Endodermal cell (in vitro differentiated cells): ENCODE measurements at regions not wholly inside any gene's neighbourhood (a gene's known extent, or its start where the extent isn't known, plus 50 kb on each side); places are given as distances from the start of the nearest gene placed in this dataset.
A peak's percentile ranks its signal among the peaks of the same experiment; 100 is the strongest.

Experiments used
- DNase-seq: peaks from one replicate; pipeline ENCODE4 v3.0.0-alpha.2; 2017
- H3K27ac ChIP-seq: 2 replicates; pipeline ENCODE4 v1.5.1; 2013; ENCODE audit warnings: mild to moderate bottlenecking, low read depth, low read length, moderate library complexity
- H3K27me3 ChIP-seq: 2 replicates; pipeline ENCODE4 v1.6.1; 2013; ENCODE audit warnings: mild to moderate bottlenecking, low read length, moderate library complexity; ENCODE audit not compliant: insufficient read depth, control insufficient read depth, poor library complexity, severe bottlenecking
- H3K36me3 ChIP-seq: 2 replicates; pipeline ENCODE4 v1.7.0; 2013; ENCODE audit warnings: mild to moderate bottlenecking, low read length, moderate library complexity; ENCODE audit not compliant: control insufficient read depth, insufficient read depth
- H3K4me1 ChIP-seq: one replicate; pipeline ENCODE4 v1.7.0; 2013; ENCODE audit warnings: low read length; ENCODE audit not compliant: control insufficient read depth, insufficient read depth
- H3K4me3 ChIP-seq: 2 replicates; pipeline ENCODE4 v1.5.1; 2013; ENCODE audit warnings: mild to moderate bottlenecking, low read length, moderate library complexity
- H3K9ac ChIP-seq: 2 replicates; pipeline ENCODE4 v1.6.1; 2013; ENCODE audit warnings: mild to moderate bottlenecking, low read length, moderate library complexity; ENCODE audit not compliant: poor library complexity, severe bottlenecking; ENCODE audit errors: extremely low read depth
- H3K9me3 ChIP-seq: 2 replicates; pipeline ENCODE4 v1.6.1; 2013; ENCODE audit warnings: mild to moderate bottlenecking, low read length, moderate library complexity; ENCODE audit not compliant: control insufficient read depth
- H3K27ac Mint-ChIP-seq: 2 replicates; pipeline ENCODE4 v1.8.0; 2020; ENCODE audit warnings: mixed read lengths
- H3K27me3 Mint-ChIP-seq: 2 replicates; pipeline ENCODE4 v1.8.0; 2021; ENCODE audit warnings: mild to moderate bottlenecking, mixed read lengths; ENCODE audit not compliant: insufficient read depth
- H3K36me3 Mint-ChIP-seq: 2 replicates; pipeline ENCODE4 v1.8.0; 2020; ENCODE audit warnings: low read depth, mixed read lengths
- H3K4me1 Mint-ChIP-seq: 2 replicates; pipeline ENCODE4 v1.8.0; 2020; ENCODE audit warnings: mixed read lengths
- H3K4me3 Mint-ChIP-seq: 2 replicates; pipeline ENCODE4 v1.8.0; 2020; ENCODE audit warnings: mild to moderate bottlenecking, moderate library complexity, mixed read lengths
- H3K9me3 Mint-ChIP-seq: 2 replicates; pipeline ENCODE4 v1.8.0; 2020; ENCODE audit warnings: mild to moderate bottlenecking, mixed read lengths
- CTCF ChIP-seq: fragments of 200-600 bp; sonication (generic); conservative IDR thresholded peaks from 2 replicates; pipeline ENCODE4 v1.5.0; 2021; ENCODE audit warnings: antibody characterized with exemption, mild to moderate bottlenecking
- WGBS, 2 experiments: methylation state at CpG; one replicate each; pipeline versions ENCODE4 v1.1.5 to v1.1.7; 2013; ENCODE audit warnings: missing lambda C conversion rate in 2 of 2, mixed read lengths in 1 of 2; ENCODE audit not compliant: insufficient coverage in 1 of 2, insufficient read length in 1 of 2; 5-methylcytosine and 5-hydroxymethylcytosine counted together

DNA sequence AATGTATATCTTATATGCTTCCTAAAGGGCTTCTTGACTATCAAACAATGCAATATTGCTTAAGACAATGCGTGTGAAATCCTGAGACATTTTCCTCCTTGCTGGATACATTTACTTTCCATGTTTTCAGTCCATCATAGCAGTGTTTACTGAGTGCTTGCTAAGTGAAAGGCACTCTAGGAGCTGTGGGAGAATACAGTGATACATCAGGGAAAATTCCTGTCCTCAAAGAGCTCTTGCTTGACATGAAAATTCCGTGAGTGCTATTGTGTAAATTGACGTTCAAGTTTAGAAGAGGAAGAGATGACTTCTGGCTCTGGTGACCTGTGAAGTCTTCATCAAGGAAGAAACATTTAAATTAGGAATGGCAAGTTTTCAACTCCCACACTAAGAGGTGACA is 449.4 kb upstream of the SOX11 start:
- no peak overlapping the region for H3K4me3 ChIP-seq
- Mint-ChIP-seq H3K36me3 (no peaks in the 10 kb centered on the region), H3K27me3 (no peaks in the 10 kb centered on the region), H3K4me3 (no peak overlapping the region), H3K9me3 (no peaks in the 10 kb centered on the region), H3K27ac (no peak overlapping the region), H3K4me1 (peaks cover 5% of the 10 kb centered on the region)
- no peak for TF ChIP-seq CTCF
- DNase-seq = no peak
- no peak overlapping the region for H3K9ac ChIP-seq
- no peaks in the 10 kb centered on the region for H3K27me3 ChIP-seq
- H3K9me3 ChIP-seq = no peaks in the 10 kb centered on the region
- WGBS, 2 experiments = 60 to 76% methylated on average over 2 to 3 of the region's 3 CpGs
- no peak overlapping the region for H3K27ac ChIP-seq
- H3K4me1 ChIP-seq = no peaks in the 10 kb centered on the region
- no peaks in the 10 kb centered on the region for H3K36me3 ChIP-seq

DNA sequence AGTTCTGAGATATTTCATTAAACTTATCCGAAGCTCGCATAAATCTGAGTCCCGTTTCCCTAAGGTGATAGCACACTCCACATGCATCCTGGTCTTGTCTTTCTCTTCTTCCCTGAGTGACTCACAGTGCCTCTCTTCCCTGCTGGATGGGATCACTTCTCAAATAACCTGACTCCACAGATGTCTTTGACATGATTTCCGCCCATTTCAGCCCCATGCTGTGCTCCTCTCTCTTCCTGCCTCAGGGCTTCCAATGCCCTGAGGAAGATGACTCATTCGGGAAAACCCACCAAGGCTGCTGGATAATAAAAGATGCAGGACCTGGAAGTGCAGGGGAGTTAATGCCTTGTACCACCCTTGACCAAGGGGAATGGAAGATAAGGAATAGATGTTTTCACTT is 441.7 kb upstream of the SOX11 start:
- no peak overlapping the region for H3K27ac Mint-ChIP-seq
- Histone ChIP-seq H3K27me3 (no peaks in the 10 kb centered on the region), H3K4me3 (no peak overlapping the region), H3K36me3 (no peaks in the 10 kb centered on the region), H3K9me3 (no peaks in the 10 kb centered on the region), H3K27ac (no peak overlapping the region), H3K4me1 (no peaks in the 10 kb centered on the region), H3K9ac (no peak overlapping the region)
- no peaks in the 10 kb centered on the region for H3K27me3 Mint-ChIP-seq
- peaks cover 12% of the 10 kb centered on the region for H3K4me1 Mint-ChIP-seq
- H3K9me3 Mint-ChIP-seq = no peaks in the 10 kb centered on the region
- H3K4me3 Mint-ChIP-seq = no peak overlapping the region
- DNase-seq = peak; percentile 81
- no peaks in the 10 kb centered on the region for H3K36me3 Mint-ChIP-seq
- 67 to 75% methylated on average over 3 to 5 of the region's 5 CpGs for WGBS, 2 experiments
- no peak for TF ChIP-seq CTCF

- Mint-ChIP-seq H3K27ac (no peak overlapping the region), H3K36me3 (no peaks in the 10 kb centered on the region), H3K9me3 (peaks cover 11% of the 10 kb centered on the region), H3K4me3 (no peak overlapping the region), H3K4me1 (peaks cover 14% of the 10 kb centered on the region), H3K27me3 (no peaks in the 10 kb centered on the region)
- no peak overlapping the region for H3K4me3 ChIP-seq
- no peaks in the 10 kb centered on the region for H3K4me1 ChIP-seq
- no peak for DNase-seq
- TF ChIP-seq CTCF = no peak
- no peak overlapping the region for H3K27ac ChIP-seq
- H3K27me3 ChIP-seq = no peaks in the 10 kb centered on the region
- no peak overlapping the region for H3K9ac ChIP-seq
- H3K9me3 ChIP-seq = peaks cover 6% of the 10 kb centered on the region
- no peaks in the 10 kb centered on the region for H3K36me3 ChIP-seq
- WGBS, 2 experiments = 94 to 97% methylated on average over 7 to 9 of the region's 9 CpGs
Observed at GRCh38 chr2:5253263-5253662, 438.9 kb upstream of the SOX11 start.
